ENCODE measurements at regions not wholly inside any gene's neighbourhood (a gene's known extent, or its start where the extent isn't known, plus 50 kb on each side); places are given as distances from the start of the nearest gene placed in this dataset.

GRCh38 chr6:44062771-44063560, 64.3 kb downstream of the MRPL14 start:
- no peak for DNase-seq

- DNase-seq = no peak
Measured at GRCh38 chr6:44062105-44062770, 65.0 kb downstream of the MRPL14 start.

- DNase-seq = no peak
Measured at GRCh38 chr6:44061375-44062104, 65.7 kb downstream of the MRPL14 start.

DNA sequence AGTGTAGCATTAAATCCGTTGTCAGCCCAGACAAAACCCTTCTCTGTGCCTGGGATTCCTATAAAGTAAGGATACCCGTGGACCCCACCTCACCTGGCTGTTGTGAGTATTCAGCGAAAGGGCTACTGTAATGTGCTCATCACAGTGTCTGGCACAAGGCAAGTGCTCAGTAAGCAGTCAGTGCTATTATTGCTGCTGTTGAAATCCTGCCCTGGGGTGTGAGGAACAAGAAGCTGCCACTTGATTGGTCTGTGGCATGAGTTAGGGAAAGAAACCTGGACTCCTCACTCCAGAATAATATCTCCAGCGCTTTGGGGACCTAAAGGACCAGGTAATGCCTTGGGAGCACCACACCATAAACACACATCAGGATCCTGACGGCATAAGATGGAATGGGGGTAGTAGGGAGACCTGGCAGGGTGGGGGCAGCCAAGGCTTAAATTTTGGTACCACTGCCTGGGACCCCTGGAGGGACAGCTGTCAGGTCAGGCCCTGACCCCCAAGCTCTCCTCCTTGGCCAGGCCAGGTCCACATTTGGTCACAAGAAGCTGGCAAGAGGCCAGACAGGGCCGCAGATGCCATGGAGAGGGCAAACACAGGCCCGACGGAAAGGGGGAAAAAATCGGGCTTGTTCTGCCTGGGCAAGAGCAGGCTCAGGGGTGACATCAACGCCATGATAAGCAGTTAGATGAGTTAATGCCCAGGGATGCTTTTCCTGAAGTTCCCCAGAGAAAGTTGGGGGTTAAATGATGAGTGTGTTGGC, 66.5 kb downstream of the MRPL14 start:
- DNase-seq = no peak

DNA sequence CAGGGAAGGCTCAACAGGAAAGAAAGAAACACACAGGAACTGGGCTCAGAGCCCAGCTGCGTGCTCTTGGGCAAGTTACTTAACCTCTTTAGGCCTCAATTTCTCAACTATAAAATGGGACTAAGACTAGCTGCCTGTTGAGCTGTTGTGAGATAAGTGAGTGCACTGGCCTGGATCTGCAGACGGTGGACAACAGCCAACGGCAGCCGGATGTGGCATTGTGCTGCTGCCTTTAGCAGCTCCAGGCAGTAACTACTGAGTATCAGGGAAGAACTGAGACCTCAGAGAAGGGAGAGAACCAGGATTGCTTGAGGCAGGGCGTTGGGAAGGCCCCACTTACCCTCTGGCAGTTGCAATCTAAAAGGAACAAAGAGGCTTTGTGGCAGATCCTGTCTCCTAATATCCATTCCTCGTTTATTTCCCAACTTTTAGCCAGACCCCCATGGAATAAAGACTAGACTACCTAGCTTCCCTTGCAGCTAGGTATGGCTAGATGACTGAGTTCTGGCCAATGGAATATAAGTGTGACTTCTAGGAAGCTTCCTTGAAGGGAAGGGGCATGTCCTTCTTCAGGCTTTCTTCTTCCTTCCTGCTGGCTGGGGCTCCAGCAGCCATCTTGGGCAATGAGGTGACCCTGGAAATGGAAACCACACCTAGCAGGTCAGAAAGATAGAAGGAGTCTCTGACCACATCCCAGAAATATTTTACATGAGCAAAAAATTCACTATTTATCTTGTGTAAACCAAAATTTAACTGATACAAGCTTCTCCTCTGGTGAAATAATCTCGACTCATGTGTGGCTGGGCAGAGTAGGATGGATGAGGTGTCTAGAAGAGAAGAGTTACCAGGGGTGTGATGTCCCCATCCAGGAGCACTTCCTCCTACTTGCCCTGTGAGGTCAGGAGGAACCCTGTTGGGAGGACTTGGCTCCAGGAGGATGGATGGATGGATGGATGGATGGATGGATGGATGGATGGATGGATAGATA, 67.6 kb downstream of the MRPL14 start:
- DNase-seq = no peak

- no peak for DNase-seq
Measured at GRCh38 chr6:44058617-44059358, 68.5 kb downstream of the MRPL14 start.

- no peak for DNase-seq
Measured at GRCh38 chr6:44057931-44058616, 69.2 kb downstream of the MRPL14 start.

DNA sequence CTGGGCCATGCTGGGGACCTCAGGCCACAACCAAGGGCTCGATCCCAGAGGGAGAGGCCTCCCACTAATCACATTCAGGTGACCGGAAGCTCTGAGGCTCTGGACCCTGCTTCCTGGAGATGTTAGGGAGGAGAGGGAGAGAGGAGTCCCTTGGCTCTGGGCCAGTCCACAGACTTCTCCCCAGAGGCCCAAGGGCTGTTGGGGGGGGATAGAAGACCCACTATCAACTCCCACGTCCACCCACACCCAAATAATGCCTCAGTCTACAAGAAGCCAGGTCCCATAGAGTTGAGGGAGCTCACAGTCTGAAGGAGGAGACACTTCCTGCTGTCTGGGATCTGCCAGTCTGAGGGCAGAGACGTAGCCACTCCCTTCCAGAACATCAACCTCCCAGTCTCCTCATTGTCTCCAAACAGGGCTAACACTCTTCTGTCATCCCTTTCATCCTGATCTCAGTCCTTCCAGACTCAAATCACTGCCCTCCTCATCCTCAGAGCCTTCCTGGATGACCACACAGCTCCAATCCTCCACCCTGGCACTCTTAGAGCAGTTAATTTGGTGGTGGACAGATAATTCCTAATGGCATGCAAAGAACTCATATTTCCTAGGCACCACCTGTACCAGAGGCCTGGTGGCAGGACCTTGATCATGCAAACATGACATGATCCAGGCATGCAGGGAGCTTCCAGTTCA, 69.9 kb downstream of the MRPL14 start:
- DNase-seq = no peak

GRCh38 chr6:44056392-44057237, 70.6 kb downstream of the MRPL14 start:
- DNase-seq = no peak

DNA sequence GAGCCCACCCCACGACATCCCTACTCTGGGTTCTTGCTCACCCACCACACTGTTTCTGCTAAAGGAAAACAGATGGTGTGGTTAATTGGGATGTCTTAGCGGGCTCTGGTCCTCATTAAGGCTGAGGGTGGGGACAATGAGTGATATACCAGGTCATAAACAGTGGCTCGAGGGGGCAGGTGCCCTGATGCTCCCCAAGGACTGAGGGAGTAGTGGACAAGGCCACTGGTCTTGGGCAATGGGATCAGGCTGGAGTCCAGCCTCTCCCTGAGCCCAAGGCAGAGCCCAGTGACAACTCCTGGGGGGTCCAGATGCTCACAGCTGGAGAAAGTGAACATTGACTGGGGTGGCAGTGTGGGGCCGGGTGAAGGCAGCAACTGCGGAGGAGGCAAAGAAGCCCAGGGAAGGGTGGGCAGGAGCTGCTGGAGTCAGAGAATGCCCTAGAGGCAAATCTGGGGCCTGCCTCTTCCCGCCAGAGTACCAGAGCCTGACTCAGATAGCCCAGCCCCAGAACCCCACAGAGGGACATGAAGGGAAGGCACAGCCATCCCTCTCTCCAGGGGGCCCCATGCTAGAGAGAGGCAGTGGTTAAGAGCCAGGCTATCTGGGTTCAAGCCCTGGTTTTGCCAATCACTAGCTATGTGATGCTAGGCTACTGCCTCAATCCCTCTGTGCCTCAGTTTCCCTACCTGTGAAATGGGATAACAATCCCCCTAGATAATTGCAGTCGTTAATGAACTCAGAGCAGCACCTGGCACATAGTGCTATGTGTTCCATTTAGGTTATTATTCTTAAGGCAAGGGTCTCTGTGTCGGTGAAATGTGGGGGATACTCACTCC, 72.3 kb downstream of the MRPL14 start:
- no peak for DNase-seq

GRCh38 chr6:44053760-44054556, 73.3 kb downstream of the MRPL14 start:
- DNase-seq = no peak

GRCh38 chr6:44053106-44053756, 74.0 kb downstream of the MRPL14 start:
- no peak for DNase-seq

- no peak for DNase-seq
Measured at GRCh38 chr6:44052419-44053023, 74.7 kb downstream of the MRPL14 start.

GRCh38 chr6:44051515-44051914, 75.7 kb downstream of the MRPL14 start:
- no peak for DNase-seq

GRCh38 chr6:44050872-44051505, 76.3 kb downstream of the MRPL14 start:
- no peak for DNase-seq
